ENCODE measurements at regions not wholly inside any gene's neighbourhood (a gene's known extent, or its start where the extent isn't known, plus 50 kb on each side); places are given as distances from the start of the nearest gene placed in this dataset.
"Not testable (repeated sequence)": the region's sequence is repeated elsewhere in the genome, so short reads cannot be mapped to it uniquely, and the experiment has no call there.

DNA sequence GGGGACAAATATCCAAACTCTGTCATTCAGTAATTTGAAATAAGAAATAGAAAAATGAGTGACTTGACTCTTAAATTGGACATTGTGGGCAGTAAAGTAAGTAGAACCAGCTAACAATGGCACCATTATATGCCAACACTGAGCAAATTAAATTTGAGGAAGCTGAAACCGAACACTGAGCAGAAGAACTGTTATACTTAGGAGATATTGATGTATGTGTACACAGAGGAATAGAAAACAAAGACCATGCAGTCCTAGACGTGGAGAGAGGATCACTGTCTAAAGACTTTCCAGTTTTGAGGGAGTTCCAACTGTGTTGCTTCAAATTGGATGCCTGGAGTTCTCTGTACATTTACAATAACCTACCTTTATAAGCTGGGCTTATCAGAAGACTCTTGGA lies 427.0 kb upstream of the EYS start:
- DNase-seq (ENCODE audit: low spot score): no peak

- DNase-seq (ENCODE audit: low spot score): no peak
Observed at GRCh38 chr6:66128656-66129055, 421.6 kb upstream of the EYS start.

DNA sequence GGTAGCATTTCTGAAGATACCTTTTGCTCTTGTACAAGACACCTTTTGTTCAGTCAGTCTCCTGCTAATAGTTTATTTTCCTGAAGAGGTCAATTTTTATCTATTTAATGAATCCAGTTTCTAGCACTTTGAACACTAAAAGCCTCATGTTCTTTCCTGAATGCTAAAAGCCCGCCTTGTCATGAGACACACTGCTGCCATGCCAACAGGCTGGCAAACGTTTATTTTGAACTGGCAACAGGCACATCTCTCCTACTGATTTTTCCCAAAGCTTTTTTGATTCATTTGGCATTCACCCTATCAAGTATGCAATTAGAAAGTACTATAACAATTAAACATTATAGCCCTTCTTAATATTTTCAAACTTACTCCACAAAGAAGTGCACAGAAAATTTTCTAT lies 421.2 kb upstream of the EYS start:
- no peak for DNase-seq (ENCODE audit: low spot score)

- no peak for DNase-seq (ENCODE audit: low spot score)
Observed at GRCh38 chr6:66127061-66127460, 420.0 kb upstream of the EYS start.

GRCh38 chr6:66126358-66126757 lies 419.3 kb upstream of the EYS start:
- no peak for DNase-seq (ENCODE audit: low spot score)

DNA sequence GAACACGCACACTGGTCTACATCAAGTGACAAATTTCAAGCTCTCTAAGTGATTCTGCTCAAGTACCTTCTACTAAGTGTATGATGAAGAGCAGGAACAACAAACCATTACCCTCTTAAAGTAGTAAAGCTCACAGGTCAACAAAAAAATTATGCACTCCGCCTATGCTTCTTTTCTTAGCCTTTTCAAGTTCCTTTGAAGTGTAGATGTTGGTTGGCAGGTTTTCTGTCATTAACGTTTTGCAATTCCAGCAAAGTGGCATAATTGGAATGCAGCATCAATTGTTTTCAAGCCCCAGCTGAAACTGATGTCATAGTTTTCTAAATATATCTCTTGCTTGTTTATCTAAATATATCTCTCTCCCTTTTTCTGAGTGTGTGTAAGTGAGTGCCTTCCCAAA lies 396.9 kb upstream of the EYS start:
- DNase-seq (ENCODE audit: low spot score): no peak

GRCh38 chr6:66103354-66103753 lies 396.3 kb upstream of the EYS start:
- DNase-seq (ENCODE audit: low spot score): no peak

DNA sequence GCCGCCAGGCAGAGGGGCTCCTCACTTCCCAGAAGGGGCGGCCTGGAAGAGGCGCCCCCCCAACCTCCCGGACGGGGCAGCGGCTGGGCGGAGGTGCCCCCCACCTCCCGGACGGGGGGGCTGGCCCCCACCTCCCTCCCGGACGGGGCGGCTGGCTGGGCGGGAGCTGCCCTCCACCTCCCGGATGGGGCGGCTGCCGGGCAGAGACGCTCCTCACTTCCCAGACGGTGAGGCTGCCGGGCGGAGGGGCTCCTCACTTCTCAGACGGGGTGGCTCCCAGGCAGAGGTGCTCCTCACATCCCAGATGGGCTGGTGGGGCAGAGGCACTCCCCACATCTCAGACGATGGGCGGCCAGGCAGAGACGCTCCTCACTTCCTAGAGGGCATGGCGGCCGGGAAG lies 389.7 kb upstream of the EYS start:
- DNase-seq (ENCODE audit: low spot score): no peak

DNA sequence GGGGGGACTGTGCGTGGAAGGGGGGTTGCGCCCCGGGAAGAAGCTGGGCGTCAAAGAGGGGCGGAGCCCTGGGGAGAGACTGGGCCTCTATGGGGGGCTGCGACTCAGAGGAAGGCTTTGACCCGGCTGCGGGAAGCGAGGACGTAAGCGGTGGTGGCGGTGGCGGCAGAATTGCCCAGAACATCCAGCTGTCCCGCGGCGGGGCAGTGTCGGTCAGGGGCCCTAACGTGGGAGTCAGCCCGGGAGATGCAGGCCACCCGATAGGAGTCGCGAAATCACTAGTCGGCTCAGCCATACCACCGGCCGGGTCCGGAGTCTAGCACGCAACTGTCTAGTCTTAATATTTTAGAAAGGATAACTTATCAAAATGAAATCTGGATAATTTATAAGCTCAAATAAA lies 387.6 kb upstream of the EYS start:
- no peak for DNase-seq (ENCODE audit: low spot score)

- not testable (repeated sequence) for DNase-seq (ENCODE audit: low spot score)
Observed at GRCh38 chr6:66092306-66092705, 385.3 kb upstream of the EYS start.

DNA sequence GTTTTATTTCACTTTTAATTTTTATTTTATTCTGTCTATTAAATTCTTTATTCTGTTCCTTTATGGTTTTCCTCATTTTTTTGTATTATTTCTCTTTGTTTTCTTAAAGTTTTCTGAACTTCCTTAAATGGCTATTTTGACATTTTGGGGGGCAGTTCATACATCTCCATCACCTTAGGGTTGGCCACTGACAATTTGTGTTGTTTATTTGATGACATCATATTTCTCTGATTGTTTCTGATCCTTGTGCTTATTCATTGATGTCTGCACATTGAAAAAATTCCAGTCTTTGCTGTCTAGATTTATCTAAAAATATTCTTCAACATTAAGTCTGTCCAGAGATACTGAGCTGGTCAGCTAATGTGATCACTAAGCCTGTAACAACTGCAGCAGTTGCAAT lies 379.5 kb upstream of the EYS start:
- DNase-seq (ENCODE audit: low spot score): no peak

DNA sequence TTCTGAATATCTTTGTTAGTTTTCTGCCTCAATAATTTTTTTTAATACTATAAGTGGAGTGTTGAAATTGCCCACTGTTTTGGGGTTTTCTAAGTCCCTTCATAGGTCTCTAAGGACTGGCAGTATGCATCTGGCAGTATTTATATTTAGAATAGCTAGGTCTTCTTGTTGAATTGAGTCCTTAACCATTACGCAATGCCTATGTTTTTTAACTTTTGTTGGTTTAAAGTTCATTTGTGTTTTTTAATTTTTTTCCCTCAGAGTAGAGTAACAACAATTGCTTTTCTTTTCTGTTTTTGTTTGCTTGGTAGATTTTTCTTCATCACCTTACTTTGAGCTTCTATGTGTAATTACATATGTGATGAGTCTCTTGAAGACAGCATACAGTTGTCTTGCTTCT lies 375.9 kb upstream of the EYS start:
- DNase-seq (ENCODE audit: low spot score): no peak

DNA sequence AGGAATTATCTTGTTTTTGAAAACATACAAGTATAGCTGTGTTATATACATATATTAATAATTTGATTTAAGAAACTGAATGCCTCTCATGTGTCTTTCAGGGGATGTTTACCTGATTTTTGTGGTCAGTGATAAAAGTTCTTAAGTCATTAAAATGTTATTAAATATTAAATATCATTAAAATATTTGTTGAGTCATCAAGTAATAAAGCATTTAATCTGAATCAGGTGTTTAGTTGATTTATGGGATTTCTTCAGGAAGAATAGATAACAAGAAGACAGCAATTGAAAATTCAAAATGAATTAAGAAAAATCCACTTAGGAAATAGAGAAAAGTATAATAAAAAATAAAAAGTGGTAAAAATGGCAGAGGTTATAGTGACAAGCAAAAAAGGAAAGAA lies 361.9 kb upstream of the EYS start:
- no peak for DNase-seq (ENCODE audit: low spot score)

- no peak for DNase-seq (ENCODE audit: low spot score)
Observed at GRCh38 chr6:66068033-66068432, 361.0 kb upstream of the EYS start.

DNA sequence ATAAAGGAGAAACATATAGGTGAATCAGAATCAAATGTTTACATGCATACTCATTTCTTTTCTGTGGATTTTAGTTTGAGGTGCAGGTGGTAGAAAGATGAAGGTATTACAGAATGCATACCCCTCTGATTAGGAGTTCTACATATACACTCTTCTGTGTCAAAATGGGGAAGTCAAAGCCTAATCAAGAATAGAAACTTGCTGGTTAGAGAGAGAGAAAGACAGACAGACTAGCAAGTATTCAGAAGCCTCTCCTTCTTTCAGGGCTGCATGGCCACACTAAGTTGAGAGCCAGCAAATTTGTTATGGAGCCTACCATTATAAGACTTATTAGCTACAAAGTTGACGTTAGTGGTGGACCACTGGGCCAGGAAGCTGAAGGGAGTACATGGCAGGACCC lies 358.3 kb upstream of the EYS start:
- DNase-seq (ENCODE audit: low spot score): no peak

DNA sequence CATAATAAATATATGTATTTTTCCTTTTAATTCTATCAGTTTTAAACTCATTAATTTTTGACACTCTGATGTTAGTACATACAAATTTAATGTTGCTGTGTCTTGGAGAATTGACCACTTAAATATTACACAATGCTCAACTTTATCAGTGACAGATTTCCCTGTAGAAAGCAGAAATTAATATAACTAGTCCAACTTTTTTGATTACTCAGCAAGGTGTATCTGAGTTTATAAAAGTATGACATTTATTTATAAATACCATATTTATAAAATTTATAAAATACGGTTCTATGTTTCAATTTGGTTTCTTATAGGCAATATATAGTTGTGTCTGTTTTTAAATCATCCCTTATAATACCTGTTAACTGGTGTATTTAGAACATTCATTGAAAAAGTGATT lies 350.0 kb upstream of the EYS start:
- no peak for DNase-seq (ENCODE audit: low spot score)

DNA sequence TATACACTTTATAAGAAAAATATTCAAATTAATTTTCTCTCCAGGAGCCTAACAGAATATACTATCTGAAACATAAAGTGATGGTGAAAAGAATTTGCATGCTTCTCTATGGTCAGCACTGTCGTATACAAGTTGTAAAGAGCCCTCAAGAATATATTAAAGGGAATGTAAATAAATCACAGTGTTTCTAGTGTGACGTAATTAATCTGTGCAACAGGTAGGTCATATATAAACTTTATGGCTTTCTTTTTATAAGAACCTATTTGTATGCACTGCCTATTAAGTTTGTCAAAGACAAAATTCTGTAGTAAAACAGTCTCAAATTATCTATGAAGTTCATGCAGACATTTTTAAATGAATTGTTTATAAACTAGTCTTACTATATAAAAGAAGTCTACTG lies 347.9 kb upstream of the EYS start:
- no peak for DNase-seq (ENCODE audit: low spot score)

- no peak for DNase-seq (ENCODE audit: low spot score)
Observed at GRCh38 chr6:66051812-66052211, 344.8 kb upstream of the EYS start.

GRCh38 chr6:66048684-66049474 lies 341.9 kb upstream of the EYS start:
- DNase-seq (ENCODE audit: low spot score): no peak

DNA sequence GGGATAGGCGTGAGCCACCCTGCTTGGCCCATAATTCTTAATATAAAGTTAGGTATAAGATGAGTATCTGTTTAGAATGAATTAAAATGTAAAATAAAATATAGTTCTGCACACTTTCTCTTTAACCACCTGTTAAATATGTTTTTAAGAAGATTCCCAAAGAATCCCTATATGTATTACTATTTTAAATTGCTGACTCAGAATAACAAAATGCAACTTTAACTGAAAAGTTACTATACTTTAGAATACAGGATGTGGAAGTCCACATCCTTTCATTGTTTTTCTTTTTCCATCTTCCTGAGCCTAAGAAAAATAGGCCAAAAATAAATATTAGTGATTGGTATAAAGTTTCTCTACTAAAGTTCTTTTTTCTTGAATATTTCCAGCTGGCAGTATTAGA lies 325.6 kb upstream of the EYS start:
- no peak for DNase-seq (ENCODE audit: low spot score)

GRCh38 chr6:66029391-66029790 lies 322.4 kb upstream of the EYS start:
- no peak for DNase-seq (ENCODE audit: low spot score)

DNA sequence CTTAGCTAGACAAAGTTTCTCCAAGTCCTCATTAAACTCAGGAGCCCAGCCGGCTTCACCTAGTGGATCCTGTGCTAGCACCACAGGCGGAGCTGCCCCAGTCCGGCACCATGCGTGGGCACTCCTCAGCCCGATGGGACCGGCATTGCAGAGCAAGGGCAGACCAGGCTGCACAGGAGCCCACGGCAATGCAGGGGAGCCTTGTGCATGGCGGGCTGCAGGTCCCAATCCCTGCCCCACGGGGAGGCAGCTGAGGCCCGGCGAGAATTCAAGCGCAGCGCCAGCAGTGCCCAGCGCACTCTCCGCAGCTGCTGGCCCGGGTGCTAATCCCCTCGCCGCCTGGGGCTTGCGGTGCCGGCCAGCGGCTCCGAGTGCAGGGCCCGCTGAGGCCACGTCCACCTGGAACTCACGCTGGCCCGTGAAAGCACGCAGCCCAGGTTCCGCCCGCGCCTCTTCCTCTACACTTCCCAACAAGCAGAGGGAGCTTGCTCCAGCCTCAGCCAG lies 292.3 kb upstream of the EYS start:
- no peak for DNase-seq (ENCODE audit: low spot score)

DNA sequence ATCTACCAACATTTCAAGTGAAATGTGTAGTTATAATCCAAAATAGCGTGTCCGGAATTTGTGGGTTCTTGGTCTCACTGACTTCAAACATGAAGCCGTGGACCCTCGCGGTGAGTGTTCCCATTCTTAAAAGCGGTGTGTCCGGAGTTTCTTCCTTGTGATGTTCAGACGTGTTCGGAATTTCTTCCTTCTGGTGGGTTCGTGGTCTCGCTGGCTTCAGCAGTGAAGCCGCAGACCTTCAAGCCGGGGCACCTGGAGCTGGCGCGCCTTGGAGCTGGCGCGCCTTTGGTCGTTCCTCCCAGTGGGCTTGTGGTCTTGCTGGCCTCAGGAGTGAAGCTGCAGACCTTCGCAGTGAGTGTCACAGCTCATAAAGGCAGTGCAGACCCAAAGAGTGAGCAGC lies 291.5 kb upstream of the EYS start:
- no peak for DNase-seq (ENCODE audit: low spot score)

DNA sequence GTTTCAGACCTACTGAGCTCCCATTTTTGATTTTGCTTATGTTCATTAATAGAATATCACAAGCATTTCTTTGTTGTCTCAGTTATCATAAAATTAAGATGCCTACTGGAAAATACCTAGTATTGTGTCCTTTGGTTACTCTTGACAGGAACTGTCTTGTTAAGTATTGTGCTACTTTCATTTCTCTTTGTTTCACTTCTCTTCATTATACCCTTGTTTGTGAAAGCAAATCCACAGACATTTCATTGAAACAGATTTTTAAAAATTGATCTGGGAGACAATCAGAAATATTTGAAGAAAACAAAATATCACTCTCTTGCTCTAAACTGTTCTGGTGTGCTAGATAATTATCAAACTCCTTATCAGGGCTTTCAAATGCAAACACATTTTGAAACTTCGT lies 290.5 kb upstream of the EYS start:
- no peak for DNase-seq (ENCODE audit: low spot score)
